Erythroblast (primary cell): ENCODE measurements at regions not wholly inside any gene's neighbourhood (a gene's known extent, or its start where the extent isn't known, plus 50 kb on each side); places are given as distances from the start of the nearest gene placed in this dataset.
"Not testable (repeated sequence)": the region's sequence is repeated elsewhere in the genome, so short reads cannot be mapped to it uniquely, and the experiment has no call there.

Experiments
- DNase-seq, 2 experiments: peaks; one replicate each; lab custom pipeline; 2025; lab: John Stamatoyannopoulos, UW
- GATA1 ChIP-seq: IDR thresholded peaks from 2 replicates; pipeline ENCODE4 v1.6.1; 2011; ENCODE audit warnings: low read depth, mild to moderate bottlenecking, control low read depth, low read length, moderate library complexity
- POLR2A ChIP-seq: IDR thresholded peaks from 2 replicates; pipeline ENCODE4 v1.6.1; 2011; ENCODE audit warnings: mild to moderate bottlenecking, low read length

DNA sequence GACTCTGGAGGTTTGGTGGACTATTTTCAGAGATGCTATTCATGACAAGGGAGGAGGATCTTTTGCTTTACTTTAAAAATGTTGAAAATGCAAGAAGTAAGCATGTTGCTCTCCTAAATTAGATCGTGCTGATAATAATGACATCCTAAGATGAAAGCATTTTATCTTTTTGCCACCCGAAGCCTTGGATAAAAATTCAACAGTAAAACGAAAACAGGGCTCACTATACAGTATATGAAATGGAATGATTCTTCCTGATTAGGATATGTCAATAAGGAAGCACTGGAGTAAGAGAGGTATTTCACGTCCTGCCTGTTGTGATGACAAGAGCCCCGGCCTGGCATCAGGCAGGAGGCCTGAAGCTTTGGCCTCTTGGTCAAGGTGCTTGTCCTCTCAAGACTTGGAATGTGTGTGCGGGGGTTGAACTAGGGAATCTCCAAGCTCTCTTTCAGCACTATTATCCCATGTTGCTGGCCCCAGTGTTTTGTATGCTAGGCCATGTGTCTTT lies 306.0 kb downstream of the MTX2 start:
- no peak for DNase-seq

DNA sequence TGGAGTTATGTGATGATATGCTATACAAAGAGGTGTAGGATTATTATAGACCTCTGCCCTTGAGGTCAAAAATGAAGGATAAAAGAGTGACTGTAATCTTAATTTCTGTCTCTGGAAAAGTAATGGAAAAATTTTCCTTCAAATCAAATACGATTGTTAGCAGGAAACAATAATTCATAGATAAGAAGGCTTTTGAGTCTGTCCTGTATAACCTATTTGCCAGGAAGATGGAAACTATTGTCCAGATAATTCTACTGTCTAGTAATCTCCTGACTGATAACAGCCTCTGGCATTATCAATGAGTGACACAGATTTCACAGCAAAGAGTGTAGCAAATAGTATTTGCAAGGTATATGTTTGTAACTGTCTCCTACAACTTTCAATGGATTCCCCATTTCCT lies 307.8 kb downstream of the MTX2 start:
- no peak for DNase-seq
- TF ChIP-seq POLR2A (no peak), GATA1 (no peak)

More for the DNA sequence above, 306.0 kb downstream of the MTX2 start:
- TF ChIP-seq GATA1 (no peak), POLR2A (no peak)

DNA sequence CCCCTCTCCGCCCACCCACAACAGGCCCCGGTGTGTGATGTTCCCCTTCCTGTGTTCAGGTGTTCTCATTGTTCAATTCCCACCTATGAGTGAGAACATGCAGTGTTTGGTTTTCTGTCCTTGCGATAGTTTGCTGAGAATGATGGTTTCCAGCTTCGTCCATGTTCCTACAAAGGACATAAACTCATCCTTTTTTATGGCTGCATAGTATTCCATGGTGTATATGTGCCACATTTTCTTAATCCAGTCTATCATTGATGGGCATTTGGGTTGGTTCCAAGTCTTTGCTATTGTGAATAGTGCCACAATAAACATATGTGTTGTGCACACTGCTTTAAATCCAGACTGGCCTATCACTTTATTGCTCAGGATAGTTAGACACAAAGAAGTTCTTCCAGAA lies 309.1 kb downstream of the MTX2 start:
- DNase-seq: not testable (repeated sequence)

DNA sequence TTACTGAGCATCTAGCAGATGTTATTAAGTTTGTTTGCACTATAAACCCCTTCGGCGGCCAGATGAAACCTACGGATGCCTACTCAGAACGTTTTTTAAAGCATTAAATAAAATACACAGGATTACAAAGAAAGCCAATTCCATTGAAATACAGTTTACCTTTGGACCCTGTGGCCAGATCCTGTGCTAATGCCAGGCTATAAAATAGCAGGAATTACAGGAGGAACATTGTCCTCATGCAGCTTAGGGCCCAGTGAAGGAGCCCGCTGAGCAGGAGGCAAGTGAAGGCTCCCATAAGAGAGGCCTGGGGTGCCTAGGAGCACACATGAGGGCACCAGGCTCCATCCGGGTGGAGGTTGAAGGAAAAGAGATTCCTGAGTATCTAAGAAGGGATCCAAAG lies 310.4 kb downstream of the MTX2 start:
- DNase-seq: no peak

DNA sequence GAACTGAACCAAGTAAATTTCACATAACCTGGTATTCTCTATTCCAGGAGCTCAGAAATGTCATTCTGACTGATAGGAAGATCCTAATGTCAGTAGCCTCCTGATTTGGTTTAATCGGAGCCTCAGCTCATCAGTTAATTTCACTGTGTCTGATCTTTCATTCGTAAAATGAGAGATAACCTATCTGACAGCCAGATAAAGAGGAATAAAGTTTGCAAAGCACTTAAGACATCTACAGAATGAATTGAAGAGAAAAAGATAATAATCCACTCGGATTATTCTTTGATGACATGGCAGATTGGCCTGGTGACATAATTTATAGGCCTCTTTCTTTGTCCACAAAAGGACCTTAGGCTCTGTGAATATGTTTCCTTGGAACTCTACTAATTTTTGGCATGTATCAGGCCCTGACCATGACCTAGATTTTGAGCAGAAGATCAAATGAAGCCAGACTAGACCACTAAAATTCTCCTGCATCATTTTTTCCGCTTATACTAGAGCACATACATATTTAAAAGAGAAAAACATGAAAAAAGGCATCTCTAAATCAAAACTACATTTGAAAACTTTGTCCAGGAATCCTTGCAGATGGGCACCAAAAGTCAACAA lies 312.4 kb downstream of the MTX2 start:
- TF ChIP-seq POLR2A: no peak
- TF ChIP-seq GATA1: no peak
- DNase-seq: no peak

More for the DNA sequence above, 310.4 kb downstream of the MTX2 start:
- TF ChIP-seq GATA1 (no peak), POLR2A (no peak)

DNA sequence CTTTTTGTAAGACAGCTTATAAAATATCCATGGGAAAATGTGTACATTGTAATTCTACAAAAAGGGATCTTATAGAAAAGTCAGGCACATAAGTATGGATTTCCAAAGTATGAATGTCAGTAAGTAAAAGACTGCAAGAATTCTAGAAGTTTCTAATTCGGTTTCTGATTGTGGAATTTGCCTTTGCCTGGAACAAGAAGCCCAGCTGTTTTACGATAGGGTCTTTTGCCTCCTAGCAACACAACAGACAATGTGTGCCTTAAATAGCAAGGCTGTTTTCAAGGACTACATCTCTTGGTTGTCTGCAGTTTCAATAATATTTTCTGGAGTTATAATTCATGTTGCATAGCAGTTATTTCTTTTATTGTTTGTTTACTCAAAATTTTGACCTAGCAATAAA lies 312.9 kb downstream of the MTX2 start:
- no peak for TF ChIP-seq POLR2A
- TF ChIP-seq GATA1: no peak
- no peak for DNase-seq

DNA sequence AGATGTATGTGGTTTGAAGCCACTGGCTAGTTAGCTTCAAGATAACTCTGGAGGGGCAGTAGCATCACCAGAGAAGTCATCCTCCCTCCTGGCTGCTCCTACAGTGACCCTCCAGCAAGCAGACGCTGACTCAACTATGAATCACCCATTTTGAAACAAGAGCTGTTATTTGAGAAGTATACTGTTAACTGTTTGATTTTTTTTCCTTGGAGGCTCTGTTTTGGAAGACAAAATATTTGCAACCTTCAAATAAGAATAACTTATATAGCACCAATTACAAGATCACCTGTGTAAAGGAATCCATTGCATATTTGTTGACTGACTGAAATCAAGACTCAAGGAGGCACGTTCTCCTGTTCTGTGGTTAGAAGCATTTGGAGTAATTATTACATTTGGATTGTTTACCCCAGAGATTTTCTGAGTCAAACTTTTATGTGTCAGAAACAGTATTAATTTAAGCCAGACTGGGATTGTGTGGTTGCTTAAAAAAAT lies 313.8 kb downstream of the MTX2 start:
- no peak for DNase-seq
- TF ChIP-seq POLR2A (no peak), GATA1 (no peak)

DNA sequence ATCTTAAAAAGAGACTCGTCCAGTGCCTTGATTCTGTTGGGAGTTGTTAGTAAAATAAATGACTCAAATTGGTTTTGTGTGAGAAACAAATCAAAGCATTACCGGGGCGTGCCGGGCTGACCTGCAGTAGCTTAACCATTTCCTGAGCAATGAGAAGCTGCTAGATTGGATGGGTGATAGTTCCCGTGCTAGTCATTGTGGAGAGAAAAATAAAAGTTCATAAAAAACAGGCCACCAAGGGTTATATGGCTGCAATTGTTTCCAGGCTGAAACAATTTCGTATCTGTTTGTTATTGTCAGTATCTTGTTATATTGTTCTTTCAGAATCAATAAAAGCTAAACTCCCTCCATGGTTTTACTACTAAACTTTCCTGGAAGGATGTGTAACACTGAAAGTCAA lies 314.4 kb downstream of the MTX2 start:
- DNase-seq: no peak
- no peak for TF ChIP-seq GATA1
- TF ChIP-seq POLR2A: no peak

DNA sequence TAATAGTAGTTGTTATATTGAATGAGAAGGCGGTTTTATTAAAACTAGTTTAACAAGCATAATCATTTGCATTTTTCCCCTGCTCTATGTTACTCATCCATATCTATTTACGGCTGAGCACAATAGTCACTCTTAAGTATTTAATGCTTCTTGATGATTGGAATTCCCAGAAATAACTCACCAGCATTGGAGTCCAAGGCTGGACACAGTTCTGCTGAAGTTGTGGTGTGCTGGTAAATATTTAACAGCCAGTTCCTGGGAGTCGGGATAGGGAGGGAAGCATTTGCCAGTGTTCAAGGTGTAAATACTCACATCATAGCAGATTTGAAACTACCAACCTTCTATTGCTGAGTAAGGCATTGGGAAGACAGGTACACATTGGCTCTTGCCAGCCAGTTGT lies 315.1 kb downstream of the MTX2 start:
- no peak for TF ChIP-seq GATA1
- no peak for TF ChIP-seq POLR2A
- no peak for DNase-seq

DNA sequence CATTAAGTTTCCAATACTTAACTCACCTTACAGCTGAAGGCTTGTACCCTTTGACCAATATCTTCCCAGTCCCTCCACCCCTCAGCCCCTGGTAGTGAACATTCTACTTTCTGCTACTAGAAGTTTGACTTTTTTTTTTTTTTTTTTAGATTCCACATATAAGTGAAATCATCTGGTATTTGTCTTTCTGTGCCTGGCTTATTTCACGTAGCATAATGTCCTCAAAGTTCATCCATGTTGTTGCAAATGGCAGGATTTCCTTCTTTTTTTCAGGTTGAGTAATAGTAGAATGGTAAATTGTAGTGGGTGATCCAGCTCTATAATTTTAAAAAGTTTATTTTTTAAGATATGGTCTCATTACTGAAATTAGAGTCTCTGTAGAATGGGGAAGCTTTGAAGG lies 316.0 kb downstream of the MTX2 start:
- DNase-seq: no peak
- TF ChIP-seq GATA1: no peak
- TF ChIP-seq POLR2A: no peak

DNA sequence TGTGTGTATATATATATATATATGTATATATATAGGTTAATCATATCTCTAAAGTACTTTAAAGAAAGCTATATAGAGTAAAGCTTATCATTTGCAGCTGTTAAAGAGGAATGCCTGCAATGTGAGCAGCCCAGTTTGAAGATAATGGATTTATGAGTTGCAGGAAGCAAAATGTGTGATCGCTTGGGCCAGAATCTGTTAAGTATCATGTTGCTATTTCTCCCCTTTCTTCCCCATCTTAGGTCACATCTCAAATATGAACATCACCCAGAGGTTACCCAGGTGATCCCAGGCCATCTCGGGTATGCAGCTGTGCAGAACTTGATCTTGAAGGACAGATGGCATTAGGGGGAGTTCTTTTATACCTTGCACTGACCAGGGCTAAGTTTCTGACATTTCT lies 316.5 kb downstream of the MTX2 start:
- no peak for DNase-seq
- TF ChIP-seq GATA1 (no peak), POLR2A (no peak)

DNA sequence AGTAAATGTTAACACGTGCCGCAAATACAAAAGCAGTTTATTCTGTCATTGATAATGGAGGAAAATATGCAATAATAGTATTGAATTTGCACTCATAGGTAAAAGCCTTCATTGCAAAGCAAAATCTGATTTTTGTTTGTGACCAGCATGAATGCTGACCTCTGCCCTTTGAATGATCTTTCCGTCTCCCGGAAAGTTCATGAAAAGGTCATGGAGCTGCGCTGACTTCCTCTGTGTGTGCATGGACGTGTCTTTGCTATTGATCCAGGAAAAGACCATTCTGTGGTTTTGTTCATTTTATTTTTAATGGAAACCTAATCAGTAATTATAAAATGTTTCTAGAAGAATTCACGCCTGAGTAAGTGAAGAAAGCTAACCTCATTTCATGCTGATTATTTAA lies 320.0 kb downstream of the MTX2 start:
- TF ChIP-seq POLR2A: no peak
- TF ChIP-seq GATA1: no peak
- DNase-seq: no peak

DNA sequence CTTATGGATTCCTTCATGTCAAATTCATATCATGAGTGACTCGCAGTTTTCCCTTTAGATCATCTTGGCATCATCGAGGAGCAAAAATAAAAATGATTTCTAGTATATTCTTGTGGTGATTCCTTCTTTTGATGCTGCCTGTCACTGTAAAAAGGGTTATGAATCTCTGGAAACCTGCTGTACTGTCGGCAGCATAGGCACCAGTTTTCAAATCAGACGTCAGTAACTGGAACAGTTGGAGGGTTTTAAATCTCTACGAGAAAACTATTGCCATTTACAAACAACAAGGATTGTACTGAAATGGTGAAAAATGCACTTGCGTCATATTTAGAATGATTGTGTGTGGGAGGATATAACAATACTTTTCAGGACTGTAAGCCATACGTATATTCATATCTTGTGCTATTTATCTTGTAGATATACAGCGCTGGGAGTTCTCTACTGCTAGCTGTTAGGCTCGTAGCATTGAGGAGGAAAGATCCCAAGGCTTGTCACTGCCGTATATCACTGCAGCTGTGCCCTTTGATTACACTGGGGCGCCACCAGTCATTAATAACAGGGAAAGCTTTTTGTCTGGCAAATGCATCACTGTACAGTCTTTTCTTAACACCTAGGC lies 320.7 kb downstream of the MTX2 start:
- DNase-seq: no peak
- no peak for TF ChIP-seq GATA1
- no peak for TF ChIP-seq POLR2A

DNA sequence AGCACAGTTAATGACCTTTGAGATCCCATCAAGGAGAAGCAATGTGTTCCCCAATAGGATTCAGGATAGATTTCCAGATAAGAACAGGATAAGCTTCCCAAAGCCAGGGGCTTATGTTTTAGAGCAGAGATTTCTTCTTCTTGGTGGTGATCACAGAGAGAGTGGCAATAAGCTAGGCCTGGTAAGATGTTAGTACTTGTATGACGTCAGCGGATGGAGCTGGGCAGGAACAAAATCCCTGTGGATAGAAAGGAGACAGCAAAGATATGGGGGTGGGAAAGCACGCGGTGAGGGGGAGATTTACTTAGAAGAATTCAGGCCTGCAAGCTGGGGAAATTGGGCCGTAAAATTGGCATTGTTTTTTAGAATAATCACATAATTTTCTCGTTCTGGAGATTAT lies 323.0 kb downstream of the MTX2 start:
- no peak for DNase-seq
- TF ChIP-seq GATA1: no peak
- TF ChIP-seq POLR2A: no peak

DNA sequence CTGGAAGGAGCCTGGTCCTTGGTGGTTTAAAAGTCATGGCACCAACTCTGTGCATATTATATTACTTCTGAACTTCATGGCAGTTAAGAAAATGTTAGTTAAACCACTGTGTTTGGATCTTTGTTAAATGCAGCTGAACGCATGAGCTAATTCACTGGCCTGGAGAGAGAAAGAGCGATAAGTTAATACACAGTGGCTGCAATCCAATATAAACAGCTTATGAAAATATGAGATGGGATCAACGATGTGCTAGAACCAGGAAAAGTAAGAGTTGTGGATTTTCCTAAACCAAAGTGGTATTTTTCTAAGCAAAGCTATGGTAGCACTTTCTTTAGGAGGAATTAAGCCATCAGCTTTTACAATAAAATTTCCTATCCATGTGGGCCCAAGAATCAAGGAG lies 326.7 kb downstream of the MTX2 start:
- TF ChIP-seq GATA1 (no peak), POLR2A (no peak)

More for the DNA sequence above, 326.7 kb downstream of the MTX2 start:
- no peak for DNase-seq
